ENCODE measurements at regions not wholly inside any gene's neighbourhood (a gene's known extent, or its start where the extent isn't known, plus 50 kb on each side); places are given as distances from the start of the nearest gene placed in this dataset.

- H3K9me3 Mint-ChIP-seq: no peaks in the 10 kb centered on the region
- DNase-seq: no peak
- no peaks in the 10 kb centered on the region for H3K4me1 Mint-ChIP-seq
- no peaks in the 10 kb centered on the region for H3K36me3 Mint-ChIP-seq
- no peak overlapping the region for H3K4me3 Mint-ChIP-seq
- no peak overlapping the region for H3K27ac Mint-ChIP-seq
- H3K27me3 Mint-ChIP-seq: peaks cover 3% of the 10 kb centered on the region
These were observed 96.6 kb upstream of the PTPRM start for GRCh38 chr18:7470503-7470902.

GRCh38 chr18:7476386-7476785, 90.7 kb upstream of the PTPRM start:
- Mint-ChIP-seq H3K27ac (no peak overlapping the region), H3K9me3 (no peaks in the 10 kb centered on the region), H3K36me3 (no peaks in the 10 kb centered on the region), H3K4me1 (no peaks in the 10 kb centered on the region), H3K27me3 (peaks cover 3% of the 10 kb centered on the region), H3K4me3 (no peak overlapping the region)
- no peak for DNase-seq

DNA sequence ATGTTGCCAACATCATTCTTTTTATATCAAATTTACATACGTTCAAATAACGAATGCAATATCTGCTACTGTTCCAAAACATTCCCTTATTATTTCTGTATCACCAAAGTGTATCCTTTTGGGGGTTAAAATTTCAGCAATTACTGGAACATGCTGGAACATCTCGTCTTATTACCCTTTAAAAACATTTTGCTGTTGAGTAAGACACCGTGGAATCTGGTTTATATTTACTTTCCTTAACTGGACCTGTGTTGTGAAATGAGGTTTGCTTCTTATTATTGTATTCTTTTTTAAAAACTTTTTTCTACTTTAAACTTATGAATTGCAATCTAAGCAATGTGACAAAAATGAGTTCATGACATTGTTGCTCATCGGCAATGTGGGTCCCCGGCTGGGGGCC, 87.4 kb upstream of the PTPRM start:
- no peak for DNase-seq
- H3K9me3 Mint-ChIP-seq: no peaks in the 10 kb centered on the region
- H3K27me3 Mint-ChIP-seq: peaks cover 3% of the 10 kb centered on the region
- no peaks in the 10 kb centered on the region for H3K4me1 Mint-ChIP-seq
- H3K36me3 Mint-ChIP-seq: no peaks in the 10 kb centered on the region
- H3K4me3 Mint-ChIP-seq: no peak overlapping the region
- H3K27ac Mint-ChIP-seq: no peak overlapping the region

GRCh38 chr18:7480879-7481278, 86.2 kb upstream of the PTPRM start:
- no peak overlapping the region for H3K27ac Mint-ChIP-seq

GRCh38 chr18:7482342-7482741, 84.8 kb upstream of the PTPRM start:
- H3K27ac Mint-ChIP-seq: no peak overlapping the region
- no peaks in the 10 kb centered on the region for H3K9me3 Mint-ChIP-seq
- H3K4me1 Mint-ChIP-seq: no peaks in the 10 kb centered on the region
- H3K4me3 Mint-ChIP-seq: no peak overlapping the region
- no peaks in the 10 kb centered on the region for H3K27me3 Mint-ChIP-seq
- H3K36me3 Mint-ChIP-seq: no peaks in the 10 kb centered on the region
- no peak for DNase-seq

More at GRCh38 chr18:7480879-7481278, 86.2 kb upstream of the PTPRM start:
- Mint-ChIP-seq H3K27me3 (no peaks in the 10 kb centered on the region), H3K4me3 (no peak overlapping the region), H3K36me3 (no peaks in the 10 kb centered on the region), H3K9me3 (no peaks in the 10 kb centered on the region), H3K4me1 (no peaks in the 10 kb centered on the region)
- no peak for DNase-seq

GRCh38 chr18:7485616-7486015, 81.5 kb upstream of the PTPRM start:
- H3K27me3 Mint-ChIP-seq: no peaks in the 10 kb centered on the region
- H3K4me1 Mint-ChIP-seq: no peaks in the 10 kb centered on the region
- H3K4me3 Mint-ChIP-seq: no peak overlapping the region
- H3K36me3 Mint-ChIP-seq: no peaks in the 10 kb centered on the region
- no peaks in the 10 kb centered on the region for H3K9me3 Mint-ChIP-seq
- no peak overlapping the region for H3K27ac Mint-ChIP-seq
- DNase-seq: no peak

- no peak for DNase-seq
- Mint-ChIP-seq H3K27me3 (no peaks in the 10 kb centered on the region), H3K36me3 (no peaks in the 10 kb centered on the region), H3K4me3 (no peak overlapping the region), H3K9me3 (peaks cover 4% of the 10 kb centered on the region), H3K27ac (no peak overlapping the region), H3K4me1 (no peaks in the 10 kb centered on the region)
These were observed 78.5 kb upstream of the PTPRM start for GRCh38 chr18:7488571-7488970.

DNA sequence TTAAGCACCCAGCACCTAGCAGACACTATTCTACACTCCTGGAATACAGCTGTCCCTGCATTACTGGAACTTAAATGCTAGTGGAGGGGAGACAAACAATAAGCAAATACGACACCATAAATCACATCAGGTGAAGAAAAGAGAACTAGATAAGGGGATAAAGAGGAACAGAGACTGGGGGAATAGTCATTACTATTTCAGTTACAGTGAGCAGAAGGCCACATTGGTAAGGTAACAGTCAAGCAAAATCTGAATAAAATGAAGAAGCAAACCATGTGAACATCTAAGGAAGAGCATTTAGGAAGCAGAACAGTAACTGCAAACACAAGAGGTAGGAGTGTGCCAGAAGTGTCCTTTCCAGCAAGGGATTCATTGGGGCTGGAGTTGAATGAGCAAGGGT, 77.0 kb upstream of the PTPRM start:
- no peak overlapping the region for H3K4me3 Mint-ChIP-seq

GRCh38 chr18:7492385-7492784, 74.7 kb upstream of the PTPRM start:
- Mint-ChIP-seq H3K4me3 (no peak overlapping the region), H3K27me3 (no peaks in the 10 kb centered on the region), H3K4me1 (no peaks in the 10 kb centered on the region), H3K36me3 (no peaks in the 10 kb centered on the region), H3K9me3 (peaks cover 4% of the 10 kb centered on the region), H3K27ac (no peak overlapping the region)
- DNase-seq: no peak

More for the DNA sequence above, 77.0 kb upstream of the PTPRM start:
- Mint-ChIP-seq H3K36me3 (no peaks in the 10 kb centered on the region), H3K9me3 (peaks cover 4% of the 10 kb centered on the region), H3K4me1 (no peaks in the 10 kb centered on the region), H3K27ac (no peak overlapping the region), H3K27me3 (no peaks in the 10 kb centered on the region)
- no peak for DNase-seq

- Mint-ChIP-seq H3K36me3 (no peaks in the 10 kb centered on the region), H3K4me1 (no peaks in the 10 kb centered on the region), H3K9me3 (no peaks in the 10 kb centered on the region), H3K27ac (no peak overlapping the region), H3K4me3 (no peak overlapping the region), H3K27me3 (no peaks in the 10 kb centered on the region)
- no peak for DNase-seq
These were observed 70.0 kb upstream of the PTPRM start for GRCh38 chr18:7497081-7497480.

GRCh38 chr18:7511106-7511505, 56.0 kb upstream of the PTPRM start:
- no peak for DNase-seq
- H3K4me1 Mint-ChIP-seq: no peaks in the 10 kb centered on the region

DNA sequence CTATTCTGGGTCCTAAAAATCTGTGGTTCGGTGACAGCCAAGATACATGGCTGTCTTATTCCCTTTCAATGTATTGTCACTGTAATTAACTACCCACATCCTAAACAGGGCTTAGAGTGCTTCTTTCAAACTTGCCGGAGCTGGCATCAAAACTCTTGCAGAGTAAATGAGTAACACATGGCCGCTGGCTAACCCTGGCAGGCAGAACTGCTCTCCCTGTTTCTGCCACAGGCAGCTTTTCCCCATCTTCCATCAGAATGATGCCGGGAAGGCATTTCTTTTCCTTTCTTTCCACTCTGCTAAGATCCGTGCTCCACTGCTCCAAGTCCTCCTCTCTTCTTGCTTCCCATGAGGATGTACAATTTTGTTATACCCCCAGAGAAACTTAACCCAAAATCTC, 54.8 kb upstream of the PTPRM start:
- Mint-ChIP-seq H3K9me3 (no peaks in the 10 kb centered on the region), H3K4me3 (no peak overlapping the region)
- DNase-seq: no peak

More at GRCh38 chr18:7511106-7511505, 56.0 kb upstream of the PTPRM start:
- H3K27ac Mint-ChIP-seq: no peak overlapping the region
- no peak overlapping the region for H3K4me3 Mint-ChIP-seq
- H3K36me3 Mint-ChIP-seq: no peaks in the 10 kb centered on the region
- H3K27me3 Mint-ChIP-seq: no peaks in the 10 kb centered on the region
- no peaks in the 10 kb centered on the region for H3K9me3 Mint-ChIP-seq

GRCh38 chr18:7512990-7513389, 54.1 kb upstream of the PTPRM start:
- Mint-ChIP-seq H3K9me3 (no peaks in the 10 kb centered on the region), H3K4me1 (no peaks in the 10 kb centered on the region), H3K4me3 (no peak overlapping the region), H3K27me3 (no peaks in the 10 kb centered on the region), H3K27ac (no peak overlapping the region), H3K36me3 (no peaks in the 10 kb centered on the region)
- no peak for DNase-seq

More for the DNA sequence above, 54.8 kb upstream of the PTPRM start:
- Mint-ChIP-seq H3K27ac (no peak overlapping the region), H3K27me3 (no peaks in the 10 kb centered on the region), H3K4me1 (no peaks in the 10 kb centered on the region), H3K36me3 (no peaks in the 10 kb centered on the region)

- Mint-ChIP-seq H3K4me1 (no peaks in the 10 kb centered on the region), H3K9me3 (no peaks in the 10 kb centered on the region), H3K4me3 (no peak overlapping the region), H3K27me3 (no peaks in the 10 kb centered on the region), H3K36me3 (no peaks in the 10 kb centered on the region), H3K27ac (no peak overlapping the region)
- no peak for DNase-seq
These were observed 52.2 kb upstream of the PTPRM start for GRCh38 chr18:7514796-7515440.

- DNase-seq: no peak
- H3K27me3 Mint-ChIP-seq: no peaks in the 10 kb centered on the region
- H3K36me3 Mint-ChIP-seq: no peaks in the 10 kb centered on the region
- H3K27ac Mint-ChIP-seq: no peak overlapping the region
- H3K4me3 Mint-ChIP-seq: no peak overlapping the region
- no peaks in the 10 kb centered on the region for H3K4me1 Mint-ChIP-seq
- no peaks in the 10 kb centered on the region for H3K9me3 Mint-ChIP-seq
These were observed 50.6 kb upstream of the PTPRM start for GRCh38 chr18:7516266-7517117.

All from activated naive CD8-positive, alpha-beta T cell treated with anti-CD3 and anti-CD28 coated beads for 36 hours (primary cell).